GM21737 (cell line): ENCODE measurements at regions not wholly inside any gene's neighbourhood (a gene's known extent, or its start where the extent isn't known, plus 50 kb on each side); places are given as distances from the start of the nearest gene placed in this dataset.
"Not testable (repeated sequence)": the region's sequence is repeated elsewhere in the genome, so short reads cannot be mapped to it uniquely, and the experiment has no call there.

Experiments used
- ATAC-seq: cut with Tn5 transposase; IDR thresholded peaks from one replicate; pipeline ENCODE4 v1.9.1; 2021; ENCODE audit warnings: mild to moderate bottlenecking, moderate library complexity; ENCODE audit not compliant: unreplicated experiment

DNA sequence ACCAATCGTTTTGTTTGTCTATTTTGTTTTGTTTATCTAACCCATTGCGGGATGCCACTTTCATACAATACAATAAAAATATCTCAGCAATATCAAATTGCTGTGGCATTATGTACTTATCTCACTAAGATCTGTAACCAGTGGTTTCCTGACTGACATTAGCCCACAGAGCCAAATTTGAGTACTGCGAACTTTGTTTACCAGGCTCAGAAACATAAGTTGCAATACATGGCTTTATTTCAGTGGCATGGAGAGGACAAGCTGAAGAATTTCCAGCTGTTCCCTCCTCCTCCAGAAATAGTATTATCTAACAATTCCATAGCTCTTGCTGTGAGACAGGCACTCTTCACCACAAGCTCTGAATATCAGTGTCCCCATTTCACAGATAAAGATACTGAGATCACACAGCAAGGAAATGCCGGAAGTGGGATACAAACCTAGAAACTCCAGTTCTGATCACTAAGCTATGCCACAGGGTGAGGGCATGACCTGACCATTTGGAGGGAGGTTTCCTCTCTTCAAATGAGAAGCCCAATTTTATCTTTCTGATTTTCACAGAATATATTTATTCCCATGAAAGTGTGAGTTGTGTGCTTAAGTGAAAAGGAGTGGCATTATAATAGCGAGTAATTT, 469.9 kb upstream of the CBLB start:
- ATAC-seq = no peak

DNA sequence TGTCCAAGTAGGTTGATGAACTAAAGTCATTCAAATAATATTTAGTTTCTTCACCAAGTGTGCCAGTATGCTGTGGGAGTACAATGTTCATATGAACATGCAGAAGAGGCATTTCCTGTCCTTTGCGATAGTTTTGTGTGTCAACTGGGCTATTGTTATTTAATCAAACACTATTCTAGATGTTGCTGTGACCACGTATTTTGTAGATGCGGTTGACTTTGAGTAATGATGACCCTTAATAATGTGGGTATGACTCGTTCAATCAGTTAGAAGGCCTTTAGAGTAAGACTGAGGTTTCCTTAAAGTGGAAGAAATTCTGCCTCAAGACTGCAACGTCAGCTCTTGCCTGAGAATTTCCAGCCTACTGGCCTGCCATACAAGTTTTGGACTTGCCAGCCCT, 470.7 kb upstream of the CBLB start:
- no peak for ATAC-seq

GRCh38 chr3:106341087-106341486, 472.3 kb upstream of the CBLB start:
- no peak for ATAC-seq

DNA sequence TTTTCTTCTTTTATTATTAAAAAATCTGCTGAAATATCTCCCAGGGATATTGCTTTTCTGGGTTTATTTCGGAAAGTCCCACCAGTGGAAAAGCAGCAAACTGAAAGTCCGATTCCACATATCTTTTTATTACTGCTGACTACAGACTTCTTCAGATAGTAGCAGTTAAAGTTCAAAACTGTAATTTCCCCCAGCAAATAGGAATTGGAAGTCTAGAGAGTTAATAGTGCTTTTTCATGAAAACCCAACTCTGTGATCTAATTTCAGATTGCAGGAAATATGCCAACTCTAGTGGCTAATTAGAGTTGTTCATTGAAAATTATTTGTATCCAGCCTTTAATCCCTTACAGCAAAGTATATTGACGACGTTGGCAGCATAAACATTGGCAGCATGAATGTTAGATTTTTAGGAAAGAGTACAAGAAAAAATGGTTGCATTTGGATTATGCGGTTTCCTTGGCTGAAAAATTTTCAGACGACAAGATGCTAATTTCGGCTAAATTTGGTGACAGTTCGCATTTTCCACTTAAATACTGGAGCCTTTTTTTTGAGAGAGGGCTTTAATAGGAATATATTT, 472.9 kb upstream of the CBLB start:
- no peak for ATAC-seq

DNA sequence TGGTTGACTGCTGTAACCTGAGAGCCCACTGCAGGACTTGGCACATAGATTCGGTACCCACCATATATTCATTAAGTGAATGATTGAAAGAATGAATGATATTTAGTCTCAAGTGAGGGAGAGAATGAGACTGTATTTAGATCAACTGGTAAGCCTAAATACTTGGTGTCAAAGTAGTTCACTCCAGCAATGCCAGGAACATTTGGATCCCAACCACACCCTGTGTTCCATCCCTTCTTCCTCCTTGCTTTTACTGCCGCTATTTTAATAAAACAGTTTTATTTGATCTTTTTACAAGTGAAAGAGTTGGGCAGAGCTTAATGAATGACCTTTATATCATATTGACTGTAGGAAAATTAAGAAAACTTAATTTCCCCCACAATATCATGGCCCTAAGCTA, 473.6 kb upstream of the CBLB start:
- no peak for ATAC-seq

- no peak for ATAC-seq
Observed at GRCh38 chr3:106343811-106344210, 475.0 kb upstream of the CBLB start.

DNA sequence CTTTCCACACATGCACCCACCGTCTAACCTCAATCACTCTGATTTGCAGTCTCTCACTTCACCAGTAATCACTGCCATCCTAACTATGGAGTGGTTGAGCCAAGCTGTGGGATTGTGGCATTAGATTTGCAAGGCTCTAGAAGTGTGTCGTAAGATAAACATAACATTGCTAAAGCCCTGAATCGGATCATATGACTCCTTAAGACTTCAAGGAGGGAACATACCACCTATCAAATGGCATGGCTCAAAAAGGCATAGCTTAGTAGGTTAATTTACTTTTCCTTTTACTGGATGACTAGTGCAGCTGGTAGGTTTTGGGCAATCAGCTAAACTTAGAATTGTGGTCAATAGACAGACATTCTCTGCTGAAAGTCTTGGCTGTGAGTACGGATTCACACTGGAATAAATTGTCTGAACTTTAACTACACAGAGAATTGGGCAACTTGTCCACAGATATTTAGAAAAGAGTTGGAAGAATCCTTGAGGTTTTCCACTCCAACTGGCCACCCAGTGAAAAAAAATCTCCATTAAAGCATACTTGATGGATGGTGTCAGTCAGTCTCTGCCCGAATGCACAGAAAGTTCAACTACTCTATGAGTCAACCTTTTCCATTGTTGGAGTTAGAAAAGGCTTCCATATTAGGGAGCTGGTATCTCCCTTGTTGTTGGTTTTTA, 476.7 kb upstream of the CBLB start:
- ATAC-seq = no peak

- no peak for ATAC-seq
Observed at GRCh38 chr3:106347350-106347749, 478.5 kb upstream of the CBLB start.

DNA sequence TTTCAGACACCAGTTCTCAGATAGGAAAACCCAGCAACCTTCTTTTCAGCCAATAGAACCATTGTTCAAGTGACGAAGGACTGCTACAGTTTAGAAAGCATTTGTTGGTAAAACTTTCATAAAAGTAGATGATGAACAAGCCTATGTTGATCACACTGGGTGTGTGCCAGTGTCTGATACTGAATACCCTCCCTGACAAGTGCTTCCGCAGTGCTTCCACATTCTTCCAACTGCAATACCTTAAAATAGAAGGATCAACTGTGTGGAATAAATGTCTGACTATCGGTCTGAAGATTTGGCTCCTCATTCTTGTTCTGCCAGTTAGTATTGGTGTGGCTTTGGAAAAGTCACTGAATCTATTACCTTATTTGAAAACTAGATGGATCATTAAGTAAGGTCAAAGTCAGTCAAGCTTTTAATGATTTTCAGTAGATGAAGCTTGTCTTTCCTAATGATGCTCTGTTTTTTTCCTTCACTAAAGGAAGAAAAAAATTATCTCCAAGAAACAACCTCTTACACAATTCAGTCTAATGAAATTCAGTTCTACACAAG, 479.4 kb upstream of the CBLB start:
- no peak for ATAC-seq

DNA sequence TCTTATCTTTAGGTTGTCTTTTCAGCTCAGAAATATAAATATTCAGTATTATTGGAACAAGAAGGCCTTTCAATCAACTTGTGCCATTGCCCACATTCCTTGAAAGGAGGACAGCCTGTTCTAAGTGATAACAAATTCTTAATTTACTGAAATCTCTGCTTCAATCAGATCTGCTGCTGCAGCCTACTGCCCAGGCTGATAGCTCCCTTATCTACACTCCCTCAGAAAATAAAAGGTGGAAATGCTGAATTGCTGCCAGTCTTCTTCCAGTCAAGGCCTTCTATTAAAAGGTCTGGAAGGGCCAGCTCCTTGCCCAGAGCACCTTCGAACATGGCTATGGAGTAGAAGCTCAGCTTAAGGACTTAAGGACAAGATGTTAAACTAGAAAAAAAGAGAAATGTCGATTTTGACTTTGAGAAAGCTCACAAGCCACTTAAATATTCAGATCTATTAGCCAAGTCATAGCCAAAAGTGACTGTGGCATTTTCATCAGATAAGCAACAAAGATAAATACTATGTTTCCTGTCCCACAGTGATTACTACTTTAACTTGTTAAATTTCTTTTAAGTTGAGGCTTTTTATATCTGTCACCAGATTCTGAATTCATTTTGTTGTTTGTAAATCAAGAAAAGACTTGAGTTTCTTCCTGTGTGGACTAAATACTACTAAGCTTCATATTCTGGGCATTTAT, 480.5 kb upstream of the CBLB start:
- ATAC-seq = no peak

- no peak for ATAC-seq
Observed at GRCh38 chr3:106355873-106356272, 487.1 kb upstream of the CBLB start.

- ATAC-seq = no peak
Observed at GRCh38 chr3:106359692-106360091, 490.9 kb upstream of the CBLB start.

- not testable (repeated sequence) for ATAC-seq
Observed at GRCh38 chr3:106360901-106361300, 492.1 kb upstream of the CBLB start.

GRCh38 chr3:106364477-106364876, 495.7 kb upstream of the CBLB start:
- ATAC-seq = no peak

- no peak for ATAC-seq
Observed at GRCh38 chr3:106365061-106365691, 496.4 kb upstream of the CBLB start.

GRCh38 chr3:106366352-106366751, 497.5 kb upstream of the CBLB start:
- no peak for ATAC-seq

GRCh38 chr3:106367496-106367895, 498.7 kb upstream of the CBLB start:
- ATAC-seq = no peak

DNA sequence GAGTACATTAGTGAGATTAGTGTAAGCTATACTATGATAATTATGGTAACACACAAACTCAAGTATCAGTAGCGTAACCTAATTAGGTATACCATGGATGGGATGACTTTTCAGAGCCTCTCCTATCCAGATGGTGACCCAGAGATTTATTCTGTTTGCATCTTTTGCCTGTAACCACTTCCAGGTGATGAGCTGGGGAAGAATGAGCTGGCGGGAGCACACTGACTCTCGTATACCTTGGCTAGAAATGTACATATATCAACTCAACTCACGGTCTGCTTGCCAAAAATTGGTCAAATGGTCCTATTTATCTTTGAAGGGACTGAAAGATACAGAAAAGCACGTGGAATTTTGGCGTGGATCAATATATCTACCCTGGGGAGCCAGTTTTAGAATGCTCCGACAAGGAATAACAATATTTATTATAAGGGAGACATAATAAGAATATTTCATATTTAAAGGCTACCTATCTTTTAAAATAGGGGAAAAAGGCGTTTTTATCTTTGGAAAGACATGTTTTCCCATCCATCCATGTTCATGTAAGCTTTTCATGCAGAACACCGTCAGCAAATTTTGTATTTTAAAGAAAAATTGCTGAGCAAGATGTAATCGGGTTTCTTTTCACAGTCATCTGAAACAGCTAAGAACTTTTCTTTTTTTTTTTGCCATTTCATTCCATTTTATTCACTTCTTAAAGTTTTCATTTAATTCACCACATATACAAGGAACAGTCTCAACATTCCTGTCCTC, 502.6 kb upstream of the CBLB start:
- no peak for ATAC-seq

DNA sequence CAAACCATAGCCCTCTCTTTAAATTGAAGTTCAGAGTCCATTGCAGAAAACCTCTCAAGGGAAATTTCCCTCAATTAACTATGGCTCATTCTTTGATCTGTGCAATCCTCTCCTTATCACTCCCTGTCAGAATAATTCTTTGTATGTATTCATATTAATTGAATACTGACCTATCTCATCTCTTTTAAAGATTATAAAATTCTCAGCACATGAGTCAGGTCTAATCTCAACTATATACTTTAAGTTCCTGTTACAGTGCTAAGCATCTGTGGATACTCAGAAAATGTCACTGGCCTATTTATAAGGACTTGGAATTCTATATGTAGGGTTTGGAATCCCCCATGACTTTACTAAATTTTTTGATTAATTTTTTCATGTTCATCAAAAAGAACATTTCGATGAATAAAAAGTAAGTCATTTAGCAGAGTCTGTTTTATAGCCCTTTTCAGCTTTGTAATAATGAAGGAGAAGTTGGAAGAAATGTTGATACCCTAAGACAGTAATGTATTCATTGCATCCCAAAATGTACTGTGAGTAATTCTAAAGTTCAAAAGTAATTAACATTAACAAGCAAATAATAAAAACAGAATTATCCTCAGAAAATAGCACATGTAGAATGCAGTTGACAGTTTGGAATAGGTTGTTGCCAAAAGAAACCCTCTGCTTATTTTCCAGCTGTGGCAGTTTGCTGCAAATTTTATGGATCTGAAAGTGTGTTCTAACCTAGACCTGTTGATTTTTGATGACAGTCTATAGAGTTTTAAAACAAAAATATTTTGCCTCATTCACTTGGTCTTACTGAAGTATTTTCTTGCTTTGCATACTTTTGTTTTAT, 503.4 kb upstream of the CBLB start:
- ATAC-seq = no peak

- no peak for ATAC-seq
Observed at GRCh38 chr3:106372806-106373190, 504.0 kb upstream of the CBLB start.
